NCI-H1048 (cell line): ENCODE measurements at regions not wholly inside any gene's neighbourhood (a gene's known extent, or its start where the extent isn't known, plus 50 kb on each side); places are given as distances from the start of the nearest gene placed in this dataset.

Experiments used
- DNase-seq: peaks from one replicate; lab custom pipeline; 2025; lab: John Stamatoyannopoulos, UW

GRCh38 chr2:220166616-220167015, 539.2 kb downstream of the SLC4A3 start:
- DNase-seq: no peak

- no peak for DNase-seq
These were observed 540.5 kb downstream of the SLC4A3 start for GRCh38 chr2:220167956-220168355.

- no peak for DNase-seq
These were observed 541.6 kb downstream of the SLC4A3 start for GRCh38 chr2:220168891-220169546.

GRCh38 chr2:220174826-220175225, 547.4 kb downstream of the SLC4A3 start:
- DNase-seq: no peak

GRCh38 chr2:220175967-220176366, 548.5 kb downstream of the SLC4A3 start:
- no peak for DNase-seq

- no peak for DNase-seq
These were observed 551.7 kb downstream of the SLC4A3 start for GRCh38 chr2:220178991-220179695.

GRCh38 chr2:220181165-220181564, 553.7 kb downstream of the SLC4A3 start:
- DNase-seq: no peak

- DNase-seq: no peak
These were observed 555.4 kb downstream of the SLC4A3 start for GRCh38 chr2:220182790-220183189.

- no peak for DNase-seq
These were observed 558.4 kb downstream of the SLC4A3 start for GRCh38 chr2:220185766-220186305.

GRCh38 chr2:220188031-220188430, 560.6 kb downstream of the SLC4A3 start:
- no peak for DNase-seq

GRCh38 chr2:220191031-220191430, 563.6 kb downstream of the SLC4A3 start:
- no peak for DNase-seq

GRCh38 chr2:220191737-220192136, 564.3 kb downstream of the SLC4A3 start:
- DNase-seq: no peak

GRCh38 chr2:220192994-220193753, 565.7 kb downstream of the SLC4A3 start:
- no peak for DNase-seq

- no peak for DNase-seq
These were observed 567.5 kb downstream of the SLC4A3 start for GRCh38 chr2:220194630-220195584.

- DNase-seq: no peak
These were observed 571.5 kb downstream of the SLC4A3 start for GRCh38 chr2:220198896-220199295.

- no peak for DNase-seq
These were observed 574.6 kb downstream of the SLC4A3 start for GRCh38 chr2:220202066-220202465.

- no peak for DNase-seq
These were observed 581.7 kb downstream of the SLC4A3 start for GRCh38 chr2:220209093-220209492.

- no peak for DNase-seq
These were observed 582.3 kb downstream of the SLC4A3 start for GRCh38 chr2:220209751-220210150.

- DNase-seq: no peak
These were observed 585.1 kb downstream of the SLC4A3 start for GRCh38 chr2:220212296-220213080.

GRCh38 chr2:220215785-220216184, 588.4 kb downstream of the SLC4A3 start:
- DNase-seq: no peak

- no peak for DNase-seq
These were observed 591.9 kb downstream of the SLC4A3 start for GRCh38 chr2:220219371-220219770.
